SK-N-SH treated with all-trans-retinoic acid at 6 μM for 48 hours (cell line): ENCODE measurements at regions not wholly inside any gene's neighbourhood (a gene's known extent, or its start where the extent isn't known, plus 50 kb on each side); places are given as distances from the start of the nearest gene placed in this dataset.

Experiments
- ATAC-seq: fragments of 200-7000 bp; cut with Tn5 transposase; 3 replicates; pipeline ENCODE4 v1.9.1; 2020; ENCODE audit warnings: mild to moderate bottlenecking, moderate library complexity
- ARNTL ChIP-seq: fragments of 450-650 bp; formaldehyde crosslinking; IDR thresholded peaks from 2 replicates; pipeline ENCODE4 v1.5.0; 2020; ENCODE audit warnings: low read depth, mild to moderate bottlenecking, moderate library complexity, borderline replicate concordance
- CSDC2 ChIP-seq: fragments of 250-450 bp; sonication (Bioruptor Pico); IDR thresholded peaks from 2 replicates; pipeline ENCODE4 v1.5.0; 2020; ENCODE audit warnings: mild to moderate bottlenecking, moderate library complexity
- CSRNP3 ChIP-seq: fragments of 250-450 bp; sonication (Bioruptor Pico); IDR thresholded peaks from 2 replicates; pipeline ENCODE4 v1.5.1; 2021; ENCODE audit warnings: mild to moderate bottlenecking, moderate library complexity
- ESRRG ChIP-seq: fragments of 250-450 bp; sonication (Bioruptor Pico); IDR thresholded peaks from 2 replicates; pipeline ENCODE4 v1.6.1; 2021; ENCODE audit warnings: mild to moderate bottlenecking
- GLIS3 ChIP-seq: fragments of 250-450 bp; sonication (Bioruptor Pico); IDR thresholded peaks from 2 replicates; pipeline ENCODE4 v1.5.0; 2020; ENCODE audit warnings: mild to moderate bottlenecking, moderate library complexity
- OSR1 ChIP-seq: fragments of 250-450 bp; sonication (Bioruptor Pico); IDR thresholded peaks from 2 replicates; pipeline ENCODE4 v1.8.0; 2022; ENCODE audit warnings: moderate library complexity, mild to moderate bottlenecking, inconsistent platforms
- RARB ChIP-seq: fragments of 250-450 bp; sonication (Bioruptor Pico); IDR thresholded peaks from 2 replicates; pipeline ENCODE4 v1.8.0; 2021; ENCODE audit warnings: mild to moderate bottlenecking, moderate library complexity
- TOX ChIP-seq: fragments of 250-450 bp; sonication (Bioruptor Pico); IDR thresholded peaks from 2 replicates; pipeline ENCODE4 v1.8.0; 2021; ENCODE audit warnings: mild to moderate bottlenecking, moderate library complexity, borderline replicate concordance
- ZC3H10 ChIP-seq: fragments of 250-450 bp; sonication (Bioruptor Pico); IDR thresholded peaks from 2 replicates; pipeline ENCODE4 v1.5.1; 2021; ENCODE audit warnings: mild to moderate bottlenecking, moderate library complexity
- ZFP3 ChIP-seq: fragments of 250-450 bp; sonication (Bioruptor Pico); IDR thresholded peaks from 2 replicates; pipeline ENCODE4 v1.5.0; 2020; ENCODE audit warnings: mild to moderate bottlenecking, moderate library complexity
- ZFP30 ChIP-seq: fragments of 450-650 bp; formaldehyde crosslinking; IDR thresholded peaks from 2 replicates; pipeline ENCODE4 v1.5.0; 2022; ENCODE audit warnings: mild to moderate bottlenecking, moderate library complexity
- ZNF565 ChIP-seq: fragments of 450-650 bp; formaldehyde crosslinking; conservative IDR thresholded peaks from 2 replicates; pipeline ENCODE4 v1.5.0; 2020; ENCODE audit warnings: low read depth, mild to moderate bottlenecking, moderate library complexity
- ZNF8 ChIP-seq: fragments of 450-650 bp; formaldehyde crosslinking; IDR thresholded peaks from 2 replicates; pipeline ENCODE4 v1.5.0; 2020; ENCODE audit warnings: mild to moderate bottlenecking, moderate library complexity
- TF ChIP-seq, protein P1 (sequence below): fragments of 250-450 bp; sonication (Bioruptor Pico); IDR thresholded peaks from 2 replicates; pipeline ENCODE4 v1.8.0; 2020; ENCODE audit warnings: mild to moderate bottlenecking, moderate library complexity, borderline replicate concordance
- TF ChIP-seq, protein P2 (sequence below): fragments of 250-450 bp; sonication (Bioruptor Pico); IDR thresholded peaks from 2 replicates; pipeline ENCODE4 v1.8.0; 2021; ENCODE audit warnings: low read depth, mild to moderate bottlenecking, moderate library complexity, borderline replicate concordance
- TF ChIP-seq, protein P3 (sequence below): fragments of 250-450 bp; sonication (Bioruptor Pico); IDR thresholded peaks from 2 replicates; pipeline ENCODE4 v1.5.1; 2020; ENCODE audit warnings: low read depth, mild to moderate bottlenecking, moderate library complexity
- TF ChIP-seq, protein P4 (sequence below): fragments of 250-450 bp; sonication (Bioruptor Pico); IDR thresholded peaks from 2 replicates; pipeline ENCODE4 v1.5.0; 2020; ENCODE audit warnings: mild to moderate bottlenecking, moderate library complexity

DNA sequence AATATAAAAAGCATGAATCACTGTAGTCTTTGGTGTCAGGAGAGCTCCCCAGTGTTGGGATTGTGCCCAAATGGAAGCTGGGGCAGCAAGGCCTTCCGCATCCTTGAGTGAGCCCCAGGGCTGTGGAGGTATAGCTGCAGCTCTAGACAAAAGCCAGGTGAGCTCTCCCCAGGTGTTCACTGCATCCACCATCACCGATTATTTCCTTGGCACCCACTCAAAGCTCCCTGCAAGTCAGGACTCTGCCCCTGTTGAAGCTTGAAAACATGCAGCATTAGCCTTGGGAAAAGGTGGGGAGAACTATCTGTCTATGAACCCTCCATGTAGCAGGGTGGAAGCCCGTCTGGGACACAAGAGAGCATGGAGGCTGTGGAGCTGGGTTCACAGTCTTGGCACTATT, 228.8 kb downstream of the BMP7 start (continued):
- TF ChIP-seq, protein P1, sequence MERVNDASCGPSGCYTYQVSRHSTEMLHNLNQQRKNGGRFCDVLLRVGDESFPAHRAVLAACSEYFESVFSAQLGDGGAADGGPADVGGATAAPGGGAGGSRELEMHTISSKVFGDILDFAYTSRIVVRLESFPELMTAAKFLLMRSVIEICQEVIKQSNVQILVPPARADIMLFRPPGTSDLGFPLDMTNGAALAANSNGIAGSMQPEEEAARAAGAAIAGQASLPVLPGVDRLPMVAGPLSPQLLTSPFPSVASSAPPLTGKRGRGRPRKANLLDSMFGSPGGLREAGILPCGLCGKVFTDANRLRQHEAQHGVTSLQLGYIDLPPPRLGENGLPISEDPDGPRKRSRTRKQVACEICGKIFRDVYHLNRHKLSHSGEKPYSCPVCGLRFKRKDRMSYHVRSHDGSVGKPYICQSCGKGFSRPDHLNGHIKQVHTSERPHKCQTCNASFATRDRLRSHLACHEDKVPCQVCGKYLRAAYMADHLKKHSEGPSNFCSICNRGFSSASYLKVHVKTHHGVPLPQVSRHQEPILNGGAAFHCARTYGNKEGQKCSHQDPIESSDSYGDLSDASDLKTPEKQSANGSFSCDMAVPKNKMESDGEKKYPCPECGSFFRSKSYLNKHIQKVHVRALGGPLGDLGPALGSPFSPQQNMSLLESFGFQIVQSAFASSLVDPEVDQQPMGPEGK (CRISPR knock-in tag): no peak

GRCh38 chr20:57038608-57039440, 227.6 kb downstream of the BMP7 start:
- TF ChIP-seq OSR1 (no peak), TOX (CRISPR knock-in tag) (no peak), ESRRG (CRISPR knock-in tag) (no peak), ZFP3 (CRISPR knock-in tag) (no peak), ZFP30 (CRISPR knock-in tag) (no peak), ZNF8 (CRISPR knock-in tag) (no peak), CSRNP3 (no peak), ARNTL (CRISPR knock-in tag) (no peak), CSDC2 (no peak), GLIS3 (no peak), RARB (CRISPR knock-in tag) (no peak), ZC3H10 (CRISPR knock-in tag) (no peak), ZNF565 (CRISPR knock-in tag) (no peak)
- TF ChIP-seq, protein P2, sequence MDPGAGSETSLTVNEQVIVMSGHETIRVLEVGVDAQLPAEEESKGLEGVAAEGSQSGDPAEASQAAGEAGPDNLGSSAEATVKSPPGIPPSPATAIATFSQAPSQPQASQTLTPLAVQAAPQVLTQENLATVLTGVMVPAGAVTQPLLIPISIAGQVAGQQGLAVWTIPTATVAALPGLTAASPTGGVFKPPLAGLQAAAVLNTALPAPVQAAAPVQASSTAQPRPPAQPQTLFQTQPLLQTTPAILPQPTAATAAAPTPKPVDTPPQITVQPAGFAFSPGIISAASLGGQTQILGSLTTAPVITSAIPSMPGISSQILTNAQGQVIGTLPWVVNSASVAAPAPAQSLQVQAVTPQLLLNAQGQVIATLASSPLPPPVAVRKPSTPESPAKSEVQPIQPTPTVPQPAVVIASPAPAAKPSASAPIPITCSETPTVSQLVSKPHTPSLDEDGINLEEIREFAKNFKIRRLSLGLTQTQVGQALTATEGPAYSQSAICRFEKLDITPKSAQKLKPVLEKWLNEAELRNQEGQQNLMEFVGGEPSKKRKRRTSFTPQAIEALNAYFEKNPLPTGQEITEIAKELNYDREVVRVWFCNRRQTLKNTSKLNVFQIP (CRISPR knock-in tag): no peak
- TF ChIP-seq, protein P1 (CRISPR knock-in tag): no peak
- TF ChIP-seq, protein P3, sequence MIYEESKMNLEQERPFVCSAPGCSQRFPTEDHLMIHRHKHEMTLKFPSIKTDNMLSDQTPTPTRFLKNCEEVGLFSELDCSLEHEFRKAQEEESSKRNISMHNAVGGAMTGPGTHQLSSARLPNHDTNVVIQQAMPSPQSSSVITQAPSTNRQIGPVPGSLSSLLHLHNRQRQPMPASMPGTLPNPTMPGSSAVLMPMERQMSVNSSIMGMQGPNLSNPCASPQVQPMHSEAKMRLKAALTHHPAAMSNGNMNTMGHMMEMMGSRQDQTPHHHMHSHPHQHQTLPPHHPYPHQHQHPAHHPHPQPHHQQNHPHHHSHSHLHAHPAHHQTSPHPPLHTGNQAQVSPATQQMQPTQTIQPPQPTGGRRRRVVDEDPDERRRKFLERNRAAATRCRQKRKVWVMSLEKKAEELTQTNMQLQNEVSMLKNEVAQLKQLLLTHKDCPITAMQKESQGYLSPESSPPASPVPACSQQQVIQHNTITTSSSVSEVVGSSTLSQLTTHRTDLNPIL (CRISPR knock-in tag): no peak
- TF ChIP-seq, all 23 proteins: peak for 0
- ATAC-seq: no peak

- no peak for ATAC-seq
- TF ChIP-seq, protein P4, sequence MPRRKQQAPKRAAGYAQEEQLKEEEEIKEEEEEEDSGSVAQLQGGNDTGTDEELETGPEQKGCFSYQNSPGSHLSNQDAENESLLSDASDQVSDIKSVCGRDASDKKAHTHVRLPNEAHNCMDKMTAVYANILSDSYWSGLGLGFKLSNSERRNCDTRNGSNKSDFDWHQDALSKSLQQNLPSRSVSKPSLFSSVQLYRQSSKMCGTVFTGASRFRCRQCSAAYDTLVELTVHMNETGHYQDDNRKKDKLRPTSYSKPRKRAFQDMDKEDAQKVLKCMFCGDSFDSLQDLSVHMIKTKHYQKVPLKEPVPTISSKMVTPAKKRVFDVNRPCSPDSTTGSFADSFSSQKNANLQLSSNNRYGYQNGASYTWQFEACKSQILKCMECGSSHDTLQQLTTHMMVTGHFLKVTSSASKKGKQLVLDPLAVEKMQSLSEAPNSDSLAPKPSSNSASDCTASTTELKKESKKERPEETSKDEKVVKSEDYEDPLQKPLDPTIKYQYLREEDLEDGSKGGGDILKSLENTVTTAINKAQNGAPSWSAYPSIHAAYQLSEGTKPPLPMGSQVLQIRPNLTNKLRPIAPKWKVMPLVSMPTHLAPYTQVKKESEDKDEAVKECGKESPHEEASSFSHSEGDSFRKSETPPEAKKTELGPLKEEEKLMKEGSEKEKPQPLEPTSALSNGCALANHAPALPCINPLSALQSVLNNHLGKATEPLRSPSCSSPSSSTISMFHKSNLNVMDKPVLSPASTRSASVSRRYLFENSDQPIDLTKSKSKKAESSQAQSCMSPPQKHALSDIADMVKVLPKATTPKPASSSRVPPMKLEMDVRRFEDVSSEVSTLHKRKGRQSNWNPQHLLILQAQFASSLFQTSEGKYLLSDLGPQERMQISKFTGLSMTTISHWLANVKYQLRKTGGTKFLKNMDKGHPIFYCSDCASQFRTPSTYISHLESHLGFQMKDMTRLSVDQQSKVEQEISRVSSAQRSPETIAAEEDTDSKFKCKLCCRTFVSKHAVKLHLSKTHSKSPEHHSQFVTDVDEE (CRISPR knock-in tag): no peak
Observed at GRCh38 chr20:57040466-57040865, 226.0 kb downstream of the BMP7 start.
